ENCODE measurements at regions not wholly inside any gene's neighbourhood (a gene's known extent, or its start where the extent isn't known, plus 50 kb on each side); places are given as distances from the start of the nearest gene placed in this dataset.

DNA sequence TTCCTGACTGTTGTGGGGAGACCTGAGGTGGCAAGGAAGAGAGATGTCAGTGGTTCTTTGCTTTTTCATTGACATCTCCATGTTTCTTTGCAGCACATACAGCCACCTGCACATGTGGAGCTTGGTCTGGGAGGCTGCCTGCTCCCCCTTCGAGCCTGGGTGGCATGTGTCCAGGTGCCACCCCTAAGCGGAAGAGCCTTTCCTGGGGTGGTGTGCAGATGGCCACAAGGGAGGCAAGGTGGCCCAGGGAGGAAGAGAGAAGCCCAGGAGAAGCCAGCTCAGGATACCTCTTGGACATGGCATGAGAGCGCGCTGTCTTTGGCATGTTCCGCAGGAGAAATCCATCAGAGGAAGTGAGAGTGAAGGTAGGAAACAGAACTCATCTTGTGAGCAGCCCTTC, 105.9 kb upstream of the NPTX2 start:
- TF ChIP-seq, protein P1, sequence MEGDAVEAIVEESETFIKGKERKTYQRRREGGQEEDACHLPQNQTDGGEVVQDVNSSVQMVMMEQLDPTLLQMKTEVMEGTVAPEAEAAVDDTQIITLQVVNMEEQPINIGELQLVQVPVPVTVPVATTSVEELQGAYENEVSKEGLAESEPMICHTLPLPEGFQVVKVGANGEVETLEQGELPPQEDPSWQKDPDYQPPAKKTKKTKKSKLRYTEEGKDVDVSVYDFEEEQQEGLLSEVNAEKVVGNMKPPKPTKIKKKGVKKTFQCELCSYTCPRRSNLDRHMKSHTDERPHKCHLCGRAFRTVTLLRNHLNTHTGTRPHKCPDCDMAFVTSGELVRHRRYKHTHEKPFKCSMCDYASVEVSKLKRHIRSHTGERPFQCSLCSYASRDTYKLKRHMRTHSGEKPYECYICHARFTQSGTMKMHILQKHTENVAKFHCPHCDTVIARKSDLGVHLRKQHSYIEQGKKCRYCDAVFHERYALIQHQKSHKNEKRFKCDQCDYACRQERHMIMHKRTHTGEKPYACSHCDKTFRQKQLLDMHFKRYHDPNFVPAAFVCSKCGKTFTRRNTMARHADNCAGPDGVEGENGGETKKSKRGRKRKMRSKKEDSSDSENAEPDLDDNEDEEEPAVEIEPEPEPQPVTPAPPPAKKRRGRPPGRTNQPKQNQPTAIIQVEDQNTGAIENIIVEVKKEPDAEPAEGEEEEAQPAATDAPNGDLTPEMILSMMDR (conservative IDR thresholded peaks at IDR 0.05 in 1 of 2, IDR thresholded peaks at IDR 0.05 in 1 of 2; ENCODE audit: low read depth in 1 of 2, low read length in 2 of 2), result no peak
- no peak for TF ChIP-seq EZH2 (IDR thresholded peaks at IDR 0.05; ENCODE audit: low read length, missing control alignments)

Measured in fibroblast of lung (primary cell).